PC-9 (cell line): ENCODE measurements at regions not wholly inside any gene's neighbourhood (a gene's known extent, or its start where the extent isn't known, plus 50 kb on each side); places are given as distances from the start of the nearest gene placed in this dataset.

Source experiments
- EZH2 ChIP-seq: fragments of 200-600 bp; sonication (generic); IDR thresholded peaks from 2 replicates; pipeline ENCODE4 v1.8.0; 2017; ENCODE audit warnings: antibody characterized with exemption, low read depth
- TF ChIP-seq, protein P1 (sequence below): fragments of 200-600 bp; sonication (generic); conservative IDR thresholded peaks from 2 replicates; pipeline ENCODE4 v1.6.1; 2017; ENCODE audit warnings: mixed run types, antibody characterized with exemption, mild to moderate bottlenecking, moderate library complexity

DNA sequence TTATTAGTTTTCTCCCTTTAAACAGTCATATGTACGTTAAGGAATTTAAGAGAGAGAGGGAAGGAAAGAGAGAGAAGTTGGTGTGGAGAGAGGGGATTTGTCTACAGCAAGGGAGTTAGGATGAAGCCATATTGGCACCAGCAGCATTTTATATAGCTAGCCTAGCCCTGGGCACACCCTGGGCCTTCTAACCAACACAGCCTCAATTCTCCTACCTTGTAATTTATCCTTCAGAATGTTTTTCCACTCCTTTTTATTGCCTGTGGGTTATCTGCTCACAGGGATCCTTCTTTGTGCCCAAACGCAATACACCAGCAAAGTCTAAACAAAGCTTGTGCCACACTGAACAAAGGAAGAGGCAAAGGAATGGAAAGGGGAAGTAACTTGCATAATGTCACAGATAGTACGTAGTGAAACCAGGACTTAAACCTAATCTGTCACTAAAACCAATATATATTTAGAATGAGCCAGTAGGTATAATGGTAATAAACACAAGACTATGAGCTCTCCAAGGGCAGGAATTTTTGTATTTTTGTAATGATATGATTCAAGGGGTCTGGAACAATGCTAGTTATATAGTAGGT, 613.8 kb upstream of the TENM4 start:
- TF ChIP-seq, protein P1, sequence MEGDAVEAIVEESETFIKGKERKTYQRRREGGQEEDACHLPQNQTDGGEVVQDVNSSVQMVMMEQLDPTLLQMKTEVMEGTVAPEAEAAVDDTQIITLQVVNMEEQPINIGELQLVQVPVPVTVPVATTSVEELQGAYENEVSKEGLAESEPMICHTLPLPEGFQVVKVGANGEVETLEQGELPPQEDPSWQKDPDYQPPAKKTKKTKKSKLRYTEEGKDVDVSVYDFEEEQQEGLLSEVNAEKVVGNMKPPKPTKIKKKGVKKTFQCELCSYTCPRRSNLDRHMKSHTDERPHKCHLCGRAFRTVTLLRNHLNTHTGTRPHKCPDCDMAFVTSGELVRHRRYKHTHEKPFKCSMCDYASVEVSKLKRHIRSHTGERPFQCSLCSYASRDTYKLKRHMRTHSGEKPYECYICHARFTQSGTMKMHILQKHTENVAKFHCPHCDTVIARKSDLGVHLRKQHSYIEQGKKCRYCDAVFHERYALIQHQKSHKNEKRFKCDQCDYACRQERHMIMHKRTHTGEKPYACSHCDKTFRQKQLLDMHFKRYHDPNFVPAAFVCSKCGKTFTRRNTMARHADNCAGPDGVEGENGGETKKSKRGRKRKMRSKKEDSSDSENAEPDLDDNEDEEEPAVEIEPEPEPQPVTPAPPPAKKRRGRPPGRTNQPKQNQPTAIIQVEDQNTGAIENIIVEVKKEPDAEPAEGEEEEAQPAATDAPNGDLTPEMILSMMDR, result no peak
- TF ChIP-seq EZH2, result no peak
